IMR-90 (cell line): ENCODE measurements at regions not wholly inside any gene's neighbourhood (a gene's known extent, or its start where the extent isn't known, plus 50 kb on each side); places are given as distances from the start of the nearest gene placed in this dataset.

Experiments used
- ATAC-seq: fragments of 200-7000 bp; cut with Tn5 transposase; 2 replicates; pipeline ENCODE4 v1.9.1; 2020; ENCODE audit warnings: low read depth, mild to moderate bottlenecking, moderate library complexity
- BruUV-seq: library from RNA; stranded (reverse); fragments of 400-500 nt; replicated peaks from 2 replicates; lab custom pipeline; 2021; lab: Mats Ljungman, UMichigan
- CTCF ChIA-PET: fragments of 300-600 bp; formaldehyde crosslinking; extraction: SDS; loops from one replicate; lab custom pipeline; 2021; ENCODE audit warnings: antibody characterized with exemption; lab: Yijun Ruan, JAX
- POLR2A ChIA-PET: fragments of 300-600 bp; sonication (Branson Sonifier 250); formaldehyde crosslinking; loops from one replicate; lab custom pipeline; 2022; ENCODE audit warnings: antibody characterized with exemption; ENCODE audit not compliant: unreplicated experiment; lab: Charles Lee
- DNase-seq: peaks from one replicate; pipeline ENCODE4 v3.0.0; 2013
- H2AFZ ChIP-seq: replicated peaks from 2 replicates; pipeline ENCODE3; 2013; ENCODE audit warnings: low read length, mild to moderate bottlenecking; ENCODE audit not compliant: poor library complexity
- H2AK5ac ChIP-seq: 2 replicates; pipeline ENCODE4 v1.6.1; 2013; ENCODE audit warnings: low read depth, low read length, inconsistent platforms
- H2AK9ac ChIP-seq: replicated peaks from 2 replicates; pipeline ENCODE3; 2013; ENCODE audit warnings: mild to moderate bottlenecking, low read depth, low read length, moderate library complexity; ENCODE audit not compliant: poor library complexity
- H2BK120ac ChIP-seq: 2 replicates; pipeline ENCODE4 v1.6.1; 2013; ENCODE audit warnings: low read depth, low read length, inconsistent platforms
- H2BK15ac ChIP-seq: 3 replicates; pipeline ENCODE4 v1.6.1; 2013; ENCODE audit warnings: low read depth, low read length, inconsistent platforms
- H2BK20ac ChIP-seq: 2 replicates; pipeline ENCODE4 v1.6.1; 2013; ENCODE audit warnings: low read depth, mild to moderate bottlenecking, inconsistent platforms, low read length, moderate library complexity
- H2BK5ac ChIP-seq: 2 replicates; pipeline ENCODE4 v1.6.1; 2013; ENCODE audit warnings: mild to moderate bottlenecking, low read depth, low read length, inconsistent platforms; ENCODE audit not compliant: poor library complexity, severe bottlenecking
- H3K14ac ChIP-seq: replicated peaks from 2 replicates; pipeline ENCODE4 v1.6.1; 2013; ENCODE audit warnings: low read depth, low read length, inconsistent platforms
- H3K18ac ChIP-seq: 2 replicates; pipeline ENCODE4 v1.6.1; 2013; ENCODE audit warnings: low read depth, low read length, control low read depth
- H3K23ac ChIP-seq: 2 replicates; pipeline ENCODE4 v1.6.1; 2013; ENCODE audit warnings: low read depth, low read length, inconsistent platforms
- H3K27ac ChIP-seq: 2 replicates; pipeline ENCODE4 v1.5.1; 2013; ENCODE audit warnings: mild to moderate bottlenecking, control low read depth, low read length; ENCODE audit not compliant: insufficient read depth
- H3K27me3 ChIP-seq: 2 replicates; pipeline ENCODE4 v1.6.1; 2013; ENCODE audit warnings: low read length; ENCODE audit not compliant: control insufficient read depth, insufficient read depth
- H3K36me3 ChIP-seq: 2 replicates; pipeline ENCODE4 v1.6.1; 2013; ENCODE audit warnings: low read length, mixed read lengths; ENCODE audit not compliant: control insufficient read depth, insufficient read depth
- H3K4ac ChIP-seq: 2 replicates; pipeline ENCODE4 v1.6.1; 2013; ENCODE audit warnings: low read depth, low read length, inconsistent platforms
- H3K4me1 ChIP-seq: 2 replicates; pipeline ENCODE4 v1.6.1; 2013; ENCODE audit warnings: low read length, mixed read lengths; ENCODE audit not compliant: control insufficient read depth, insufficient read depth
- H3K4me2 ChIP-seq: 2 replicates; pipeline ENCODE4 v1.6.1; 2013; ENCODE audit warnings: low read depth, mild to moderate bottlenecking, control low read depth, low read length, moderate library complexity
- H3K4me3 ChIP-seq: 2 replicates; pipeline ENCODE4 v1.5.1; 2013; ENCODE audit warnings: low read depth, mild to moderate bottlenecking, control low read depth, low read length, moderate library complexity; ENCODE audit not compliant: insufficient read depth
- H3K56ac ChIP-seq: 2 replicates; pipeline ENCODE4 v1.6.1; 2013; ENCODE audit warnings: low read length, inconsistent platforms; ENCODE audit not compliant: insufficient read depth; ENCODE audit errors: extremely low read depth
- H3K79me1 ChIP-seq, 2 experiments: 2 replicates each; pipeline ENCODE4 v1.6.1; 2013; ENCODE audit warnings: low read length in 2 of 2, inconsistent platforms in 1 of 2, low read depth in 1 of 2
- H3K9ac ChIP-seq: 2 replicates; pipeline ENCODE4 v1.6.1; 2013; ENCODE audit warnings: low read depth, low read length, control low read depth
- H3K9me1 ChIP-seq: 2 replicates; pipeline ENCODE4 v1.6.1; 2013; ENCODE audit warnings: low read length, inconsistent platforms; ENCODE audit not compliant: insufficient read depth
- H3K9me3 ChIP-seq: 2 replicates; pipeline ENCODE4 v1.6.1; 2013; ENCODE audit warnings: low read length; ENCODE audit not compliant: control insufficient read depth, insufficient read depth
- H4K20me1 ChIP-seq: 2 replicates; pipeline ENCODE4 v1.6.1; 2013; ENCODE audit warnings: low read length, inconsistent platforms; ENCODE audit not compliant: insufficient read depth
- H4K5ac ChIP-seq: 2 replicates; pipeline ENCODE4 v1.6.1; 2013; ENCODE audit warnings: mild to moderate bottlenecking, low read depth, low read length, control low read depth
- H4K8ac ChIP-seq, 2 experiments: 2 replicates each; pipeline ENCODE4 v1.6.1; 2013; ENCODE audit warnings: low read depth in 2 of 2, low read length in 2 of 2, control low read depth in 1 of 2, inconsistent platforms in 1 of 2
- H4K91ac ChIP-seq: 2 replicates; pipeline ENCODE4 v1.6.1; 2013; ENCODE audit warnings: low read depth, low read length, inconsistent platforms; ENCODE audit not compliant: insufficient read depth
- CHD1 ChIP-seq: IDR thresholded peaks from 2 replicates; pipeline ENCODE4 v1.6.1; 2012; ENCODE audit warnings: low read depth, low read length, improper control_type of control experiment
- RCOR1 ChIP-seq: IDR thresholded peaks from 2 replicates; pipeline ENCODE4 v1.6.1; 2012; ENCODE audit warnings: mild to moderate bottlenecking, low read length, improper control_type of control experiment; ENCODE audit not compliant: insufficient replicate concordance
- WGBS, 2 experiments: methylation state at CpG; one replicate each; pipeline versions ENCODE4 v1.1.5 to v1.1.7; 2013; ENCODE audit warnings: missing lambda C conversion rate in 2 of 2; ENCODE audit not compliant: insufficient read length in 1 of 2; ENCODE audit errors: extremely low coverage in 2 of 2; 5-methylcytosine and 5-hydroxymethylcytosine counted together
- dilution Hi-C: fragments of 300-500 bp; cut with HindIII; formaldehyde crosslinking; loops from one replicate; pipeline ENCODE4 v1.14.3; 2018; ENCODE audit warnings: low sequenced_read_pairs; ENCODE audit not compliant: unreplicated experiment
- in situ Hi-C: fragments of 300-500 bp; cut with MboI; formaldehyde crosslinking; loops from 3 replicates; pipeline ENCODE4 v1.14.3; 2019; ENCODE audit warnings: low sequenced_read_pairs, inconsistent platforms, mixed read lengths
- intact Hi-C: fragments of 100-400 bp; cut with micrococcal nuclease; formaldehyde crosslinking; loops from 2 replicates; pipeline ENCODE4 v1.10.0; 2022

DNA sequence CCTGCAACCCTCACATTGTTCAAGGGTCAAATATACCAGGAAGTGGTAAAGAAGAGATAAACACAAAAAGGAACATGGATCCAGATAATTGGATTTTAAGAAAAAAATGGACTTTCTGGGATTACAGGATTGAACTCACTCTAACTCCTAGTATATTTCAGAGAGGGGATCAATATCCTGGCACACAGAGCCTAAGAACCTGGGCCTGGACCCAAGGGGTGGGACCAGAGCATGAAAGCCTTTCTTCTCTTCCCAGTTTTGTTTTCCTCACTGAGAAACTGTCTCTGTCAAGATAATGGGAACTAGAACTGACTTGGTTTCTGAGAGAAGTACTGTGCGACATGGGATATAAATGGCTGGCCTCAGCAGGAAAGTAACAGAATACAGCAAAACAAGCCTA, 422.8 kb upstream of the STXBP6 start:
- Histone ChIP-seq H3K4ac (no peak overlapping the region), H2BK20ac (no peak overlapping the region), H3K27me3 (no peaks in the 10 kb centered on the region), H4K8ac (no peak overlapping the region), H2AK9ac (no peak overlapping the region), H3K9me3 (peaks cover 15% of the 10 kb centered on the region), H3K4me3 (no peak overlapping the region), H3K23ac (no peak overlapping the region), H4K20me1 (no peaks in the 10 kb centered on the region), H3K14ac (no peak overlapping the region), H2BK15ac (no peak overlapping the region), H3K18ac (no peak overlapping the region), H3K27ac (no peak overlapping the region), H3K36me3 (no peaks in the 10 kb centered on the region), H3K4me1 (no peaks in the 10 kb centered on the region), H4K5ac (no peak overlapping the region), H4K91ac (no peak overlapping the region), H3K79me1 (no peaks in the 10 kb centered on the region), H2AFZ (no peak overlapping the region), H3K4me2 (no peak overlapping the region), H3K9ac (no peak overlapping the region), H2BK5ac (no peak overlapping the region), H3K56ac (no peak overlapping the region), H2AK5ac (no peak overlapping the region), H3K9me1 (no peaks in the 10 kb centered on the region), H2BK120ac (no peak overlapping the region)
- dilution Hi-C loops (no loop called here), in situ Hi-C loops (no loop called here), intact Hi-C loops (no loop called here)
- DNase-seq (no peak), ATAC-seq (no peak)
- WGBS, 2 experiments = no CpG with 5 or more reads among the region's 1 CpG
- BruUV-seq = no TSS peak
- ChIA-PET CTCF (no interaction called here), POLR2A (no interaction called here)
- TF ChIP-seq RCOR1 (no peak), CHD1 (no peak)
